AG09309 (cell line): ENCODE measurements at regions not wholly inside any gene's neighbourhood (a gene's known extent, or its start where the extent isn't known, plus 50 kb on each side); places are given as distances from the start of the nearest gene placed in this dataset.

Experiments
- DNase-seq: peaks from one replicate; pipeline ENCODE4 v3.0.0-alpha.2; 2010; ENCODE audit warnings: low read depth
- H3K4me3 ChIP-seq: 2 replicates; pipeline ENCODE4 v1.5.1; 2011; ENCODE audit warnings: mild to moderate bottlenecking, low read depth, low read length, moderate library complexity; ENCODE audit not compliant: control insufficient read depth
- TF ChIP-seq, protein P1 (sequence below): IDR thresholded peaks from 2 replicates; pipeline ENCODE4 v1.5.1; 2011; ENCODE audit warnings: mild to moderate bottlenecking, low read depth, low read length, inconsistent platforms; ENCODE audit not compliant: insufficient read depth, control insufficient read depth; ENCODE audit errors: missing control alignments

DNA sequence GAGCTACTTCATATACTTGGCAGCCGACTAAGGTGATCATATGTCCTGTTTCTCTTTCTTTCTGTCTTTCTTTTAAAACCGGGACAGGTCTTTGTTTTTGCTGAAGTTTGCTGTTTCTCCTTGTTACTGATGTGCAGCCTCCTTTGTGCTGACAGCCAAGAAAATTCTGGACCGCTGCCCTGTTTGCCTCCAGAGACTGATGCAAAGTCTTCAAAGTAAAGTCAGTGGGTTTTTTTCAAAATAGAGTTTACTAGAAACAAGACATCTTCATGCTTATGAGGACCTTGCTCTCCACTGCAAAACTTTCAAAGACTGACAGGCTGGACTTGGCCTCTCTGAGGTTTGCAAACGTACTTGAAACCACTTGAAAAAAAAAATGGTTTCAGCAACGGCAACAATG, 510.5 kb upstream of the MAP3K7 start:
- DNase-seq: no peak
- H3K4me3 ChIP-seq: no peak overlapping the region
- TF ChIP-seq, protein P1, sequence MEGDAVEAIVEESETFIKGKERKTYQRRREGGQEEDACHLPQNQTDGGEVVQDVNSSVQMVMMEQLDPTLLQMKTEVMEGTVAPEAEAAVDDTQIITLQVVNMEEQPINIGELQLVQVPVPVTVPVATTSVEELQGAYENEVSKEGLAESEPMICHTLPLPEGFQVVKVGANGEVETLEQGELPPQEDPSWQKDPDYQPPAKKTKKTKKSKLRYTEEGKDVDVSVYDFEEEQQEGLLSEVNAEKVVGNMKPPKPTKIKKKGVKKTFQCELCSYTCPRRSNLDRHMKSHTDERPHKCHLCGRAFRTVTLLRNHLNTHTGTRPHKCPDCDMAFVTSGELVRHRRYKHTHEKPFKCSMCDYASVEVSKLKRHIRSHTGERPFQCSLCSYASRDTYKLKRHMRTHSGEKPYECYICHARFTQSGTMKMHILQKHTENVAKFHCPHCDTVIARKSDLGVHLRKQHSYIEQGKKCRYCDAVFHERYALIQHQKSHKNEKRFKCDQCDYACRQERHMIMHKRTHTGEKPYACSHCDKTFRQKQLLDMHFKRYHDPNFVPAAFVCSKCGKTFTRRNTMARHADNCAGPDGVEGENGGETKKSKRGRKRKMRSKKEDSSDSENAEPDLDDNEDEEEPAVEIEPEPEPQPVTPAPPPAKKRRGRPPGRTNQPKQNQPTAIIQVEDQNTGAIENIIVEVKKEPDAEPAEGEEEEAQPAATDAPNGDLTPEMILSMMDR: no peak

DNA sequence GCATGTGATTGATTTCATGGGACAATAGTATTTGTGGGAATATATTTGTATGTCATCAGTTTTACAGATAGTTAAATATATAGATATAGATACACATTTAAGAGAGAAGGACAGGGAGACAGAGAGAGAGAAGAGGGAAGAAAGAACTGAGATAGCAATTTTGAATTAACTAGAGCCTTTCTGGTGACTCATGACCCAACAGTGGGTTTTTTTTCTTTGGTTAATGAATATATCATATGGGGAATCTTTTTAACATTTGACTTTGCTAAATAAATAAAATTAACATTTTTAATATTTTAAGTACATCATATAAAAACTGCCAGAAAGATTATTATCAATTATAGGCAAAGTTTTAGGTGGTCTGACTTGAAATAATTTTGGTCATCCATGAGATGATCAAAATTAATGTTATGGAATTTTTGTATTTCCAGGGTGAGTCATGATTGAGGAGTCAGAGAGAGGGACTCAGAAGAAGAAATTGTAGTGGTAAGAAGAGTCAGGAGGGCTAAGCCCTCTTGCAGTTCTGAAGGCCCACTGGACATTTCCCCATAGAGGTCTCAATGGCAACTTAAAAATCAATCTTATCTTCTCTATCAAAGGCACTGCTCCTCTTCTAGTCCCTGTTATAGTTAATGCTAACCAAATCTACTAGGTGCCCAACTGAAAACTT, 508.1 kb upstream of the MAP3K7 start:
- TF ChIP-seq, protein P1: no peak
- H3K4me3 ChIP-seq: no peak overlapping the region
- no peak for DNase-seq

DNA sequence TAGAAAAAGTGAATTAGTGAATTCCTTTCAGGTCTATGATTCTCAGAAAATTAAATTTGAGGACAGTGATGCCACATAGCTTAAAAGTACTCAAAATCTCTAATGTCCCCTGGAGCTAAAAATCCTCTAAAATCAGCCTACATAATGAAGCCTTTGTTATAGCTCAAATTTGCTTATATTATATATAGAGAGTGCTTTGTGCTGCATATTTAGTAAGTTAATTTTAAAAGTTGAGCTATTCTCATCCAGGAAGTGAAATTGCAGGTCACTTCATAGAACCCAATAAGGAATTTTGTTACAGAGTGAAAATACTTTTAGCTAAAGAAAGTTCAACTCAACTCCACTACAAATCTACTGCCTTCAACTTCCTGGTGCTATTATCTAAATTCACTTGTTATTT, 507.5 kb upstream of the MAP3K7 start:
- DNase-seq: no peak
- no peak overlapping the region for H3K4me3 ChIP-seq
- TF ChIP-seq, protein P1: no peak

DNA sequence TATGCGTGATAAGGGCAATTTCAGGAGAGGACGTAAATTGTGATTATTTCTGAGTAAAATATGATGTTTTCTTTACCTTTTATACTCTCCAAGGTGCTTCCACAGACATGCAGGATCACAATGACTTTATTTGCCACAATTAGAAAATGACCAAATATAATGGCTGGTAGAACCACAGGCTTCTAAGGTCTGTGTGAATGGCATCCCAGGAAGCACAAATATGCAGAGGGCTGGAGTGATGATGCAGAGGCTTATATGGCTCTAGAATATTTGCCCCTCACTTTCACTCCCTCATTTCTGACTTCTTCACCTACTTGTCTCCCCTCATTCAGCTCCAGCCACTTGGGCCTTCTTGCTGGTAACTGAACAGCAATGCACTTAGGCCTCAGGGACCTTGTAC, 502.1 kb upstream of the MAP3K7 start:
- H3K4me3 ChIP-seq: no peak overlapping the region
- DNase-seq: no peak
- TF ChIP-seq, protein P1: no peak

DNA sequence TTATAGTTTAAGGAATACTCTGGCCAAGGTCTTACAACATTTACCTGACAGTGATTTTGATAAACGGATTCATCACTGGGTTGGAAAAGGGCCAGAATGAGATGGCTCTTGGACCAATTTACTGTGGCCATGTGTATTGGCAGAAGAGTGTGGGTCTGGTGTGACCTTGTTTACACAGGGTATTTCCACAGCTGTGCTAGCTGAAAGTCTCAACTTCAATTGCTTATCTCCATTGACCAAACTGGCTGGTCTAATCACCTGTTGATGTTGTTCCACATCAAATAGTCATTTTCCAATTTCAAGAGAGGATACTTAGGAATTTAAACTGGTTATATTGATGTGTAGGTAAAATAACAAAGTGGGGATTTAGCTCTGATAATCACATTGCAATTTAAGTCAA, 501.6 kb upstream of the MAP3K7 start:
- no peak for DNase-seq
- no peak overlapping the region for H3K4me3 ChIP-seq
- TF ChIP-seq, protein P1: no peak

DNA sequence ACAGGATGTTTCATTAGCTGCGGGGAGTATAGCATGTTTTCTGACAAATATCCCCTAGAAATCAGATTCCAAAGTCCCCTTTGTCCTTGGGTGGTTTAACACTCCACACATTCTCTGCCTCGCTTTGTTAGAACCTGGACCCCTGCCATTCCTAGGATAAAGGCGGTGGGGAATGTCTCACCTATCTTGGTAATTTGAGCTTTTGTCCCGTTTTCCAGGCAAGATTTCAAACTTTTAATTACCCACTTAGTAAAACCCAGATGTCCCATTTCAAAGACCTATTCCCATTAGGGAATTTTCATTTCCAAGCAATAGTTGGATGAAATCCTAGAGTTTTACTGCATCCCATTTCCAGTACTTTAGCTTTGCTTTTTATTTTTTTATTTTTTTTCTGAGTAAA, 501.0 kb upstream of the MAP3K7 start:
- TF ChIP-seq, protein P1: no peak
- no peak overlapping the region for H3K4me3 ChIP-seq
- no peak for DNase-seq
